Umbilical cord (tissue), 1 donor: ENCODE measurements at regions not wholly inside any gene's neighbourhood (a gene's known extent, or its start where the extent isn't known, plus 50 kb on each side); places are given as distances from the start of the nearest gene placed in this dataset.
"Not testable (repeated sequence)": the region's sequence is repeated elsewhere in the genome, so short reads cannot be mapped to it uniquely, and the experiment has no call there.

Experiments used
- DNase-seq: peaks from one replicate; pipeline ENCODE4 v3.0.0-alpha.2; 2015; ENCODE audit warnings: low spot score

DNA sequence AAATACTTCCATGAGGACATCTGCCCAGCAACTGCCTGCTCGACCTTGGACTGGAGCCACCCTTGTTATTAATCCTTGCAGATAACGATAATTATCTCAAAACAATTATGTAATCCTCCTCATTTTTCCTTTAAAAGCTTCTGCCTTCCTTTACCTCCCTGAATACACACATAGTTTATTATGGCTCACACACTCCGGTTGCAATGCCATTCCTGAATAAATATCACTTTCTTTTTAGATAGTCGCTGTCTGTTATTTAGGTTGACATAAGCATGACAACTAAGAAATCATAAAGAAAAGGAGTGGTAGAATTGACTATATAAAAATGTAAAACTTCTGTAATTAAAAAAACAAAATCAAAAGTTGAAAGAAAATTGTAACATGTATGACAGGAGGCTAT is 64.8 kb downstream of the B4GALT7 start:
- DNase-seq: not testable (repeated sequence)

DNA sequence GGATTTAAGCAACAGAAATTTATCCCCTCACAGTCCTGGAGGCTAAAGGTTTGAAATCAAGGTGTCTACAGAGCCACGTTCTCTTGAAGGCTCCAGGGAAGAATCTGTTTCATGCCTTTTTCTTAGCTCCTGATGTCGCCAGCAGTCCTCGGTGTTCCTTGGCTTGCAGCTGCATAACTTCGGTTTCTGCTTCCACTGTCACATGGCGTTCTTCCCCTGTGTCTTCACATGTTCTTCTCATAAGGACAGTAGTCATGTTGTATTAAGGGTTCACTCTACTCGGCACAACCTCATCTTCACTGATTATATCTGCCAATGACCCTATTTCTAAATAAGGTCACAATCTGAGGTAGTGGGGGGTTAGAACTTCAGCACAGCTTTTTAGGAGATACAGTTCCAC is 65.2 kb downstream of the B4GALT7 start:
- DNase-seq: not testable (repeated sequence)

DNA sequence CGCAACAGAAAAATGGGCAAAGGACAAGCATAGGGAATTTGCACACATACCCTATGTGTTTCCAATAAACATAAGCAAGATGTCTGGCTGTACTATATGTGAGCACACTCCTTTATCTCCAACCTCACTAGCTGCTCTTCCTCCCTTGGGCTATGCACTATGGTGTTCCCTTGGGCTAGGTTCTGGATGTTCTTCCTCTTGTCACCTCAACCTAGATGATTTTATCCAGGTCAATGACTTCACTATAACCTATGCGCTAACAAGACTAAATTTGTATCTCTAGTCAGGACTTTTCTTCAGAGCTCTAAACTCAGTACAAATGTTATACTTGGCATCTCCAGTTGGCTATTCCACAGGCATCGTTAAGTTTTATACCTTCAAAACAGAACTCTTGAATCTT is 66.0 kb downstream of the B4GALT7 start:
- DNase-seq: not testable (repeated sequence)

DNA sequence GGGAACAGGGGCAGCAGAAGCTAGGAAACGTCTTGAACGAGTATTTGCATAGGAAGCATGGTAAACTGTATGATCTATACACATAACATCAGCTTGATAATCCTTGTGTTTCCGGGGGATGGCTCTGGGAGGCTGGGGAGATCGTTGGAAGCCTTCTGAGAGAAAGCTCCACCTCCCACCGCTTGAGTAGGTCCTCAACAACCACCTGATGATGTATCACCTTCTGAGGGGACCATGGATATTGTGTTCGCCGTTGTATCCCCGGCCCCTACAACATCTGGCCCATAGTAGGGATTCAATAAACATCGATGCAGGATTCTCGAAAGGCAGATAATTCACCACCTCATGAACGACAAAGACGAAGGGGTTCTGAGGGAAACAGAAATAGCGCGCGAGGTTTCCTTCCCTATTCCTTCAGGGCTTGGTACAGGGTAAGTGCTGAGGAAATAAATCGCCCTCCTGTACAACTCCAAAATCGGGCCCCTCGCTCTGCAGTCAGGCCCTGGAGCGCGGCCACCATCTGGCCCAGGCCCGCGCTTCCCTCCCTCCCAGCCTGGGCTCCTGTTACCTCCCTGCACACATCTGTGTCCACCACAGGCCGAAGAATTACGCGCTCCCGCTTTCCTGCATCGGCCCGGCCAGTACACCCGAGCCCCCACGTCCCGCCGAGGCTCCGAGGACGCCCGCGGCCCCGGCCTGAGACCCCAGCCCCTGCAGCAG is 71.3 kb downstream of the B4GALT7 start:
- DNase-seq: not testable (repeated sequence)

DNA sequence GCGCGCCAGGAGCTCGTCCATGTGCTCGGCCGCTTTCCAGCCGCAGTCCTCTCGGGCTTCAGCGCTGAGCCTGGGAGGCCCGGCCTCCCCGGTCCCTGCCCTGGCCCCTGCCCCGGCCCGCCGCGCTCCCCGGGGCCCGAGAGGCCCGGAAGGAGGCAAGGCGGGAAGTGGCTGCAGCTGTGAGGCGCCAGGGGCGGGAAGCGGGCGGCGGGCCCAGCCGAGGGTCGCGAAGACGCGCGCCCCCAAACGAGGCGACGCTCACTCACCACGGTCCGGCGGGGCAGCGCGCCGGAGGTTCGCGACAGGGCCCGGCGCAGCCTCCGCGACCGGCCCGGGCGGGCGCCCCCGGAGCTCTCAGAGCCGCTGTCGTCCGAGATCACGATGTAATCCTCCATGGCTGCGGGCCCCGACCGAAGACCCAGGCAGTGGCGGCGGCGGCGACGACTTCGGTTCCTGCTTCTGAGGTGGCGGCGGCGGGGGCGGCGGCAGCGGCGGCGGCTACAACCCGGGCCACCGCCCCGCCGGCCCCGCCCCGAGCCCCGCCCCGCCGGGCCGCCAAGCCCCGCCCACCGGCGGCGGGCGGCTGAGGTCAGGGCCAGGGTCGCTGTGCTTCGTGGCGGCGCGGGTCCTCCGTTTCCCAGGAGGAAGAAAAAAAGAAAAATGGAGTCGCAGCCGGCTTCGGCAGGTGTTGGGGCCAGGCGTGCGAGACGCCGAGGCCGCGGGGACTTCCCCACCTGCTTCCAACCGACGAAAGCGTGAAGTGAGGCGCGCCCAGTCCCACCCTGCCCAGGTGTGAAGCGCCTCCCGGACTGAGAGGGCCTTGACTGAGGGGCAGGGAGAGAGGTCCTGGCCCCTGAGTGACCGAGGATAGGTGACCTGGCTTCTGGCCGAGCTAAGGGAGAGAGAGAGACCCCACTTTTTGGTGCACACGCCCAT is 72.1 kb downstream of the B4GALT7 start:
- peak; percentile 6 for DNase-seq
